Mammary epithelial cell (primary cell): ENCODE measurements at regions not wholly inside any gene's neighbourhood (a gene's known extent, or its start where the extent isn't known, plus 50 kb on each side); places are given as distances from the start of the nearest gene placed in this dataset.

Source experiments
- EZH2 ChIP-seq: IDR thresholded peaks from 2 replicates; pipeline ENCODE4 v1.6.1; 2012; ENCODE audit warnings: low read length, inconsistent platforms, borderline replicate concordance
- TF ChIP-seq, protein P1 (sequence below), 2 donors: IDR thresholded peaks in 1 of 2; conservative IDR thresholded peaks in 1 of 2; 2 replicates each; pipeline ENCODE4 v1.5.1; 2011 to 2012; ENCODE audit warnings: inconsistent platforms in 2 of 2, low read length in 2 of 2, mild to moderate bottlenecking in 2 of 2, control low read depth in 1 of 2, low read depth in 1 of 2; ENCODE audit not compliant: insufficient read depth in 1 of 2; ENCODE audit errors: extremely low read depth in 1 of 2

DNA sequence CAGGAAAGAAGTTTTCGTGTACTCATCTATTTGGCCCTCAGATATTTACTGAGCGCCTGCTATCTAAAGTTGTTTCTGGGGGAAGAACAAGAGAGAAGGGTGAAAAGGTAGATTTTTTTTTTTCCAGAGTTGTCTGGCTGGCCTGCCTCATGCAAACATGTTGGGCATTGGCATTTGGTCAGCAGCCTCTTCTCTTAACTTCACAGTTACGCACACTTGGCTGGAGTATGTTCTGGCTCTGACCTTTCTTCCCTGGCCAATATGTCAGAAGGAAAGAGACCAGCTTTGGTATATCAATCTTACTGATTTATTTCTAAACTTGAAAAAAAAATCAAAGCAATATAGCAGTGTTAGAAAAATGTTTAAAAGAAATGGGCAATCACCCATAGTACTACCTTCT is 54.2 kb upstream of the GRAMD1B start:
- TF ChIP-seq, protein P1, sequence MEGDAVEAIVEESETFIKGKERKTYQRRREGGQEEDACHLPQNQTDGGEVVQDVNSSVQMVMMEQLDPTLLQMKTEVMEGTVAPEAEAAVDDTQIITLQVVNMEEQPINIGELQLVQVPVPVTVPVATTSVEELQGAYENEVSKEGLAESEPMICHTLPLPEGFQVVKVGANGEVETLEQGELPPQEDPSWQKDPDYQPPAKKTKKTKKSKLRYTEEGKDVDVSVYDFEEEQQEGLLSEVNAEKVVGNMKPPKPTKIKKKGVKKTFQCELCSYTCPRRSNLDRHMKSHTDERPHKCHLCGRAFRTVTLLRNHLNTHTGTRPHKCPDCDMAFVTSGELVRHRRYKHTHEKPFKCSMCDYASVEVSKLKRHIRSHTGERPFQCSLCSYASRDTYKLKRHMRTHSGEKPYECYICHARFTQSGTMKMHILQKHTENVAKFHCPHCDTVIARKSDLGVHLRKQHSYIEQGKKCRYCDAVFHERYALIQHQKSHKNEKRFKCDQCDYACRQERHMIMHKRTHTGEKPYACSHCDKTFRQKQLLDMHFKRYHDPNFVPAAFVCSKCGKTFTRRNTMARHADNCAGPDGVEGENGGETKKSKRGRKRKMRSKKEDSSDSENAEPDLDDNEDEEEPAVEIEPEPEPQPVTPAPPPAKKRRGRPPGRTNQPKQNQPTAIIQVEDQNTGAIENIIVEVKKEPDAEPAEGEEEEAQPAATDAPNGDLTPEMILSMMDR (conservative IDR thresholded peaks at IDR 0.05 in 1 of 2, IDR thresholded peaks at IDR 0.05 in 1 of 2; ENCODE audit: extremely low read depth in 1 of 2, insufficient read depth in 1 of 2, low read depth in 1 of 2, low read length in 2 of 2): no peak
- no peak for TF ChIP-seq EZH2
